Effector memory CD8-positive, alpha-beta T cell (primary cell): ENCODE measurements at regions not wholly inside any gene's neighbourhood (a gene's known extent, or its start where the extent isn't known, plus 50 kb on each side); places are given as distances from the start of the nearest gene placed in this dataset.
A peak's percentile ranks its signal among the peaks of the same experiment; 100 is the strongest.

Experiments
- ATAC-seq: fragments of 150-1000 bp; cut with Tn5 transposase; replicated peaks from 2 replicates; pipeline ENCODE4 v1.10.0; 2021; ENCODE audit warnings: mild to moderate bottlenecking, moderate library complexity
- DNase-seq, 3 experiments: peaks; one replicate each; pipeline ENCODE4 v3.0.0; 2021
- H3K27ac Mint-ChIP-seq, 2 donors: one replicate each; pipeline ENCODE4 v1.8.0; 2022; ENCODE audit warnings: mild to moderate bottlenecking in 2 of 2, mixed read lengths in 2 of 2, moderate library complexity in 2 of 2
- H3K27me3 Mint-ChIP-seq, 2 donors: one replicate each; pipeline ENCODE4 v1.8.0; 2022; ENCODE audit warnings: mixed read lengths in 2 of 2
- H3K36me3 Mint-ChIP-seq: one replicate; pipeline ENCODE4 v1.8.0; 2022; ENCODE audit warnings: mild to moderate bottlenecking, moderate library complexity, mixed read lengths; ENCODE audit not compliant: insufficient read depth
- H3K4me1 Mint-ChIP-seq, 2 donors: one replicate each; pipeline ENCODE4 v1.8.0; 2022; ENCODE audit warnings: low read depth in 2 of 2, mixed read lengths in 2 of 2
- H3K4me3 Mint-ChIP-seq, 2 donors: one replicate each; pipeline ENCODE4 v1.8.0; 2022; ENCODE audit warnings: mild to moderate bottlenecking in 2 of 2, mixed read lengths in 2 of 2, moderate library complexity in 2 of 2
- H3K9me3 Mint-ChIP-seq, 2 donors: one replicate each; pipeline ENCODE4 v1.8.0; 2022; ENCODE audit warnings: mixed read lengths in 2 of 2

GRCh38 chr16:85480727-85481101 is 132.4 kb upstream of the GSE1 start:
- H3K4me3 Mint-ChIP-seq = no peak overlapping the region
- H3K27ac Mint-ChIP-seq = no peak overlapping the region
- no peaks in the 10 kb centered on the region for H3K4me1 Mint-ChIP-seq
- ATAC-seq = no peak
- peaks cover 0 to 9% of the 10 kb centered on the region in 2 donors for H3K27me3 Mint-ChIP-seq
- no peak for DNase-seq
- no peaks in the 10 kb centered on the region for H3K9me3 Mint-ChIP-seq
- no peaks in the 10 kb centered on the region for H3K36me3 Mint-ChIP-seq

GRCh38 chr16:85481206-85481605 is 131.9 kb upstream of the GSE1 start:
- no peak overlapping the region for H3K27ac Mint-ChIP-seq
- no peaks in the 10 kb centered on the region for H3K36me3 Mint-ChIP-seq
- ATAC-seq (no peak), DNase-seq (no peak)
- H3K4me1 Mint-ChIP-seq = no peaks in the 10 kb centered on the region
- H3K9me3 Mint-ChIP-seq = no peaks in the 10 kb centered on the region
- no peak overlapping the region for H3K4me3 Mint-ChIP-seq
- H3K27me3 Mint-ChIP-seq = peaks cover 5 to 9% of the 10 kb centered on the region in 2 donors

GRCh38 chr16:85481738-85482137 is 131.4 kb upstream of the GSE1 start:
- peaks cover 7 to 9% of the 10 kb centered on the region in 2 donors for H3K27me3 Mint-ChIP-seq
- no peaks in the 10 kb centered on the region for H3K4me1 Mint-ChIP-seq
- no peak overlapping the region for H3K4me3 Mint-ChIP-seq
- ATAC-seq (no peak), DNase-seq (no peak)
- no peaks in the 10 kb centered on the region for H3K9me3 Mint-ChIP-seq
- H3K36me3 Mint-ChIP-seq = no peaks in the 10 kb centered on the region
- H3K27ac Mint-ChIP-seq = no peak overlapping the region

GRCh38 chr16:85483424-85483823 is 129.7 kb upstream of the GSE1 start:
- Mint-ChIP-seq H3K4me1 (no peaks in the 10 kb centered on the region), H3K4me3 (no peak overlapping the region), H3K9me3 (no peaks in the 10 kb centered on the region), H3K36me3 (no peaks in the 10 kb centered on the region), H3K27me3 (peaks cover 7 to 13% of the 10 kb centered on the region in 2 donors), H3K27ac (no peak overlapping the region)
- DNase-seq = no peak
- ATAC-seq = no peak

GRCh38 chr16:85484347-85485300 is 128.5 kb upstream of the GSE1 start:
- Mint-ChIP-seq H3K9me3 (no peaks in the 10 kb centered on the region), H3K27me3 (peaks cover 7 to 21% of the 10 kb centered on the region in 2 donors), H3K36me3 (no peaks in the 10 kb centered on the region), H3K4me3 (no peak overlapping the region), H3K4me1 (no peaks in the 10 kb centered on the region), H3K27ac (peak overlapping the region in 1 of 2 donors; percentile 68)
- ATAC-seq = no peak
- no peak for DNase-seq

GRCh38 chr16:85485379-85485778 is 127.7 kb upstream of the GSE1 start:
- DNase-seq (no peak), ATAC-seq (no peak)
- Mint-ChIP-seq H3K36me3 (no peaks in the 10 kb centered on the region), H3K27ac (no peak overlapping the region), H3K4me1 (no peaks in the 10 kb centered on the region), H3K9me3 (no peaks in the 10 kb centered on the region), H3K4me3 (no peak overlapping the region), H3K27me3 (peaks cover 7 to 29% of the 10 kb centered on the region in 2 donors)

- DNase-seq (no peak), ATAC-seq (no peak)
- Mint-ChIP-seq H3K4me1 (peaks cover 2 to 5% of the 10 kb centered on the region in 2 donors), H3K36me3 (no peaks in the 10 kb centered on the region), H3K27me3 (peaks cover 7 to 28% of the 10 kb centered on the region in 2 donors), H3K4me3 (no peak overlapping the region), H3K27ac (no peak overlapping the region), H3K9me3 (no peaks in the 10 kb centered on the region)
Observed at GRCh38 chr16:85486256-85486915, 126.7 kb upstream of the GSE1 start.

GRCh38 chr16:85488414-85488813 is 124.7 kb upstream of the GSE1 start:
- Mint-ChIP-seq H3K4me1 (peaks cover 2 to 6% of the 10 kb centered on the region in 2 donors), H3K27ac (peak overlapping the region; percentile 33 to 61)

GRCh38 chr16:85490407-85491057 is 122.6 kb upstream of the GSE1 start:
- no peak overlapping the region for H3K27ac Mint-ChIP-seq
- no peaks in the 10 kb centered on the region for H3K9me3 Mint-ChIP-seq
- H3K27me3 Mint-ChIP-seq = peaks cover 7 to 25% of the 10 kb centered on the region in 2 donors
- H3K4me3 Mint-ChIP-seq = no peak overlapping the region
- no peaks in the 10 kb centered on the region for H3K36me3 Mint-ChIP-seq
- peaks cover 2 to 6% of the 10 kb centered on the region in 2 donors for H3K4me1 Mint-ChIP-seq
- ATAC-seq = no peak
- no peak for DNase-seq

More at GRCh38 chr16:85488414-85488813, 124.7 kb upstream of the GSE1 start:
- Mint-ChIP-seq H3K9me3 (no peaks in the 10 kb centered on the region), H3K4me3 (no peak overlapping the region), H3K36me3 (no peaks in the 10 kb centered on the region), H3K27me3 (peaks cover 7 to 25% of the 10 kb centered on the region in 2 donors)
- ATAC-seq = no peak
- no peak for DNase-seq

GRCh38 chr16:85491058-85491771 is 121.9 kb upstream of the GSE1 start:
- Mint-ChIP-seq H3K27me3 (peaks cover 2 to 25% of the 10 kb centered on the region in 2 donors), H3K27ac (peak overlapping the region; percentile 32 to 52), H3K4me1 (peaks cover 2 to 6% of the 10 kb centered on the region in 2 donors), H3K36me3 (no peaks in the 10 kb centered on the region), H3K9me3 (no peaks in the 10 kb centered on the region), H3K4me3 (no peak overlapping the region)
- peak; percentile 41 to 49 (median 41) for DNase-seq
- ATAC-seq = peak; percentile 58

- H3K27me3 Mint-ChIP-seq = peaks cover 0 to 25% of the 10 kb centered on the region in 2 donors
- peaks cover 2 to 6% of the 10 kb centered on the region in 2 donors for H3K4me1 Mint-ChIP-seq
- H3K27ac Mint-ChIP-seq = peak overlapping the region in 1 of 2 donors; percentile 52
- DNase-seq = no peak
- H3K9me3 Mint-ChIP-seq = no peaks in the 10 kb centered on the region
- no peak for ATAC-seq
- H3K36me3 Mint-ChIP-seq = no peaks in the 10 kb centered on the region
- H3K4me3 Mint-ChIP-seq = no peak overlapping the region
Observed at GRCh38 chr16:85491798-85492294, 121.3 kb upstream of the GSE1 start.

- no peak for ATAC-seq
- DNase-seq = no peak
- no peaks in the 10 kb centered on the region for H3K9me3 Mint-ChIP-seq
- no peak overlapping the region for H3K4me3 Mint-ChIP-seq
- H3K27ac Mint-ChIP-seq = no peak overlapping the region
- peaks cover 2 to 6% of the 10 kb centered on the region in 2 donors for H3K4me1 Mint-ChIP-seq
- no peaks in the 10 kb centered on the region for H3K36me3 Mint-ChIP-seq
- H3K27me3 Mint-ChIP-seq = peaks cover 0 to 25% of the 10 kb centered on the region in 2 donors
Observed at GRCh38 chr16:85492295-85492864, 120.7 kb upstream of the GSE1 start.
